ENCODE measurements at regions not wholly inside any gene's neighbourhood (a gene's known extent, or its start where the extent isn't known, plus 50 kb on each side); places are given as distances from the start of the nearest gene placed in this dataset.

- no peaks in the 10 kb centered on the region for H3K36me3 Mint-ChIP-seq
- no peak for DNase-seq (ENCODE audit: low spot score in 2 of 2, unreplicated experiment in 2 of 2)
These were observed 297.5 kb upstream of the DPH6 start for GRCh38 chr15:35843498-35843897.

GRCh38 chr15:35850284-35850683, 304.3 kb upstream of the DPH6 start:
- H3K4me3 Mint-ChIP-seq, result no peak overlapping the region
- no peaks in the 10 kb centered on the region for H3K9me3 Mint-ChIP-seq
- H3K4me1 Mint-ChIP-seq, result peaks cover 27% of the 10 kb centered on the region
- H3K27me3 Mint-ChIP-seq (ENCODE audit: low read depth), result no peaks in the 10 kb centered on the region
- no peaks in the 10 kb centered on the region for H3K36me3 Mint-ChIP-seq
- no peak for TF ChIP-seq CTCF (IDR thresholded peaks at IDR 0.05; ENCODE audit: unreplicated experiment)
- H3K27ac Mint-ChIP-seq, result no peak overlapping the region
- DNase-seq (ENCODE audit: low spot score in 2 of 2, unreplicated experiment in 2 of 2), result no peak

More at GRCh38 chr15:35843498-35843897, 297.5 kb upstream of the DPH6 start:
- Mint-ChIP-seq H3K27ac (no peak overlapping the region), H3K4me3 (no peak overlapping the region), H3K9me3 (no peaks in the 10 kb centered on the region), H3K27me3 (ENCODE audit: low read depth) (no peaks in the 10 kb centered on the region), H3K4me1 (peaks cover 23% of the 10 kb centered on the region)
- TF ChIP-seq CTCF (IDR thresholded peaks at IDR 0.05; ENCODE audit: unreplicated experiment), result no peak

GRCh38 chr15:35851491-35851890, 305.5 kb upstream of the DPH6 start:
- DNase-seq (ENCODE audit: low spot score in 2 of 2, unreplicated experiment in 2 of 2), result no peak
- H3K9me3 Mint-ChIP-seq, result no peaks in the 10 kb centered on the region
- no peak overlapping the region for H3K27ac Mint-ChIP-seq
- no peaks in the 10 kb centered on the region for H3K27me3 Mint-ChIP-seq (ENCODE audit: low read depth)
- TF ChIP-seq CTCF (IDR thresholded peaks at IDR 0.05; ENCODE audit: unreplicated experiment), result no peak
- no peak overlapping the region for H3K4me3 Mint-ChIP-seq
- H3K36me3 Mint-ChIP-seq, result no peaks in the 10 kb centered on the region
- H3K4me1 Mint-ChIP-seq, result peaks cover 27% of the 10 kb centered on the region

DNA sequence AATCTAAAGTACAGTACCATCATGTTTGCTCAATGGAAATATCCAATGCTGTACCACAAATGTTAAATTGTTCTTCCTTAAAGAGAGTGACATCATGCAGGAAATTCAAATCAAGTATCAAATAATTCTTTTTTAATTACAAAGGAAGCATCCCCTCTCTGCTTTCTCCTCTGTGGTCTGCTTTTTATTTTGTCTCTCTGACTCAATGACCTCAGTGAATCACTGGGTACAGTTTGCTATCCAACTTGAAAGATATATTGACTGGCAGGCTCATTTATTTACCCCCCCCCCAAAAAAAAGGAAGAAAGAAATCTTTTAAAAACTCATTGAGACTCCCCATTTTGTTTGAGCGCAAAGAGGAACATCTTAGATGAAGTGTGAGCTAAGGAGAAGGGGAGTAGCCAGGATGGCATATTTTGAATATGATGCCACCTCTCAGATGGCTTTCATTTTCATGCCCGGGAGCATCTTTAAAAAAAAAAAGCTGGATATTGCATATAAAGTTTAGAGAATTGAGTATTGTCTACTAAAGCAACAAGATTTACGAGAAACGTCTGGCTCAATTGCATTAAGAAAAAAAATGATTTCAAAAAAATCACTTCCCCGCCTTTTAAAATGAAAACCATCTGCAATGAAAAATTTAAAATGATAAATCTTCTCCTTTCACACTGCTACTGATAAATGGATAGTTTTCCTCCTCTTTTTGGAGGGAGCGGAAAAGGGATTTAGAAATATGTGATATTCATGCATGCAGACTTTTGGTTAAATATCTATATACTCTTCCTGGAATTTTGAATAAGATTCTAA, 307.1 kb upstream of the DPH6 start:
- H3K36me3 Mint-ChIP-seq, result no peaks in the 10 kb centered on the region
- peaks cover 27% of the 10 kb centered on the region for H3K4me1 Mint-ChIP-seq
- no peaks in the 10 kb centered on the region for H3K27me3 Mint-ChIP-seq (ENCODE audit: low read depth)
- H3K4me3 Mint-ChIP-seq, result no peak overlapping the region
- no peak for TF ChIP-seq CTCF (IDR thresholded peaks at IDR 0.05; ENCODE audit: unreplicated experiment)
- DNase-seq (ENCODE audit: low spot score in 2 of 2, unreplicated experiment in 2 of 2), result no peak
- H3K27ac Mint-ChIP-seq, result no peak overlapping the region
- no peaks in the 10 kb centered on the region for H3K9me3 Mint-ChIP-seq

DNA sequence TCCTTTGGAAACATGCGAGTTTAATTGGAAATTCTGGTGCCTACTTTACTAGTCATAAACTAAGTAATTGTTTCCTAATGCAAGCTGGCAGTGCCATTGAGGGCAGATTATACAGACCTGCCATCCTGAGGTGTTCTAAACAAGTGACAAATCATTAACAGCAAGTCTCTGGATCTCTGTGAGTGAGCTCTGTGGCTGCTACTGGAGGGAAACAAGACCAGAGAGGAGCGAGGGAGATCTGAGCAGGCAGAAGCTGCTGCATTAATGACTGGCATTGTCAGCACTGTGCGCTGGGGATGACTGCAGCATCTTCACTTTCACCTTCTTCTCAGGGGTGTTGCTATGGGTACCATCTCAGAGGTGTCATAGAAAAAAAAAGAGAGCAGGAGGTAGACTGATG, 308.4 kb upstream of the DPH6 start:
- Mint-ChIP-seq H3K4me3 (no peak overlapping the region), H3K4me1 (peaks cover 35% of the 10 kb centered on the region), H3K27ac (no peak overlapping the region), H3K27me3 (ENCODE audit: low read depth) (no peaks in the 10 kb centered on the region), H3K9me3 (no peaks in the 10 kb centered on the region), H3K36me3 (no peaks in the 10 kb centered on the region)
- no peak for TF ChIP-seq CTCF (IDR thresholded peaks at IDR 0.05; ENCODE audit: unreplicated experiment)
- DNase-seq (ENCODE audit: low spot score in 2 of 2, unreplicated experiment in 2 of 2), result no peak

All from mesothelial cell of epicardium (in vitro differentiated cells).